WTC11 (cell line): ENCODE measurements at regions not wholly inside any gene's neighbourhood (a gene's known extent, or its start where the extent isn't known, plus 50 kb on each side); places are given as distances from the start of the nearest gene placed in this dataset.

Experiments
- CBFB ChIP-seq: sonication (generic); formaldehyde crosslinking; IDR thresholded peaks from 2 replicates; pipeline ENCODE4 v1.8.1; 2022; ENCODE audit warnings: mild to moderate bottlenecking, low read depth, missing genetic modification reagents
- CREB1 ChIP-seq: sonication (generic); formaldehyde crosslinking; IDR thresholded peaks from 2 replicates; pipeline ENCODE4 v1.8.0; 2023; ENCODE audit warnings: mild to moderate bottlenecking, missing genetic modification reagents
- CREM ChIP-seq: sonication (generic); formaldehyde crosslinking; IDR thresholded peaks from 2 replicates; pipeline ENCODE4 v1.8.1; 2022; ENCODE audit warnings: mild to moderate bottlenecking, missing genetic modification reagents, moderate library complexity
- CTCF ChIP-seq: fragments of 200-600 bp; IDR thresholded peaks from 2 replicates; pipeline ENCODE4 v1.8.0; 2022; ENCODE audit warnings: antibody characterized with exemption
- JUN ChIP-seq: sonication (generic); formaldehyde crosslinking; IDR thresholded peaks from 2 replicates; pipeline ENCODE4 v1.8.0; 2023; ENCODE audit warnings: mild to moderate bottlenecking, missing genetic modification reagents
- MYBL2 ChIP-seq: sonication (generic); formaldehyde crosslinking; IDR thresholded peaks from 2 replicates; pipeline ENCODE4 v1.8.1; 2023; ENCODE audit warnings: mild to moderate bottlenecking, moderate library complexity, missing genetic modification reagents
- ZBTB21 ChIP-seq: sonication (generic); formaldehyde crosslinking; IDR thresholded peaks from 2 replicates; pipeline ENCODE4 v1.8.1; 2023; ENCODE audit warnings: mild to moderate bottlenecking, missing genetic modification reagents, borderline replicate concordance
- TF ChIP-seq, protein P1 (sequence below): sonication (generic); formaldehyde crosslinking; IDR thresholded peaks from 2 replicates; pipeline ENCODE4 v1.8.0; 2023; ENCODE audit warnings: mild to moderate bottlenecking, missing genetic modification reagents

DNA sequence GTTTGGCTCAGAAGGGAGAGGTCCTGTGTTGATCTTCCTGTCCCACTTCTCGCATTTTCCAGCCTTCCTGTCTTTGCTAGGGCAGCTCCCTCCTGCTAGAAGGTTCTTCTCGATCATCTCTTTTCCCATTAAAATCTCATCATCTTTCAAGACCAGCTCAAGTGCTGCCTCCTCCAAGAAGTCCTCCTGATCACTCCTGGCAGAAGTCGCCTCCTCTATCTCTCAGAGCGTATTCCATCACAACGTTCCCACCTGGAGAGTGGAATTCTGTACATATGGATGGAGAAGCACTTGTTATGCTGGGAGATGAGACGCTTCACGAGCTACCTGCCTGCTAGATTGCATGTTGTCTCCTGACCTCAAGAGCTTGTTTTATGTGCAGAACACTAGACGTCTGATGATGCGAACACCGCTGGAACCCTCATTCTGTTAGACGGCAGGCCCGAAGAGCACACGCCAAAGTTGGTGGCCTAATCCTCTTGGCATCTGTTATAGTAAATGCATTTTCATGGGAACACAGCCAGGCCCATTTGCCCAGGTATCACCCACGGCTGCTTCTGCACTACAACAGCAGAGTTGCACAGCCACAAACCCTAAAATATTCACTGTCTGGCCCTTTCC lies 68.0 kb upstream of the INSIG1 start:
- TF ChIP-seq CTCF = no peak
- TF ChIP-seq CREM = no peak
- no peak for TF ChIP-seq ZBTB21 (CRISPR knock-in tag)
- no peak for TF ChIP-seq CBFB (CRISPR knock-in tag)
- TF ChIP-seq MYBL2 (CRISPR knock-in tag) = no peak
- no peak for TF ChIP-seq CREB1 (CRISPR knock-in tag)
- TF ChIP-seq JUN (CRISPR knock-in tag) = no peak
- TF ChIP-seq, protein P1, sequence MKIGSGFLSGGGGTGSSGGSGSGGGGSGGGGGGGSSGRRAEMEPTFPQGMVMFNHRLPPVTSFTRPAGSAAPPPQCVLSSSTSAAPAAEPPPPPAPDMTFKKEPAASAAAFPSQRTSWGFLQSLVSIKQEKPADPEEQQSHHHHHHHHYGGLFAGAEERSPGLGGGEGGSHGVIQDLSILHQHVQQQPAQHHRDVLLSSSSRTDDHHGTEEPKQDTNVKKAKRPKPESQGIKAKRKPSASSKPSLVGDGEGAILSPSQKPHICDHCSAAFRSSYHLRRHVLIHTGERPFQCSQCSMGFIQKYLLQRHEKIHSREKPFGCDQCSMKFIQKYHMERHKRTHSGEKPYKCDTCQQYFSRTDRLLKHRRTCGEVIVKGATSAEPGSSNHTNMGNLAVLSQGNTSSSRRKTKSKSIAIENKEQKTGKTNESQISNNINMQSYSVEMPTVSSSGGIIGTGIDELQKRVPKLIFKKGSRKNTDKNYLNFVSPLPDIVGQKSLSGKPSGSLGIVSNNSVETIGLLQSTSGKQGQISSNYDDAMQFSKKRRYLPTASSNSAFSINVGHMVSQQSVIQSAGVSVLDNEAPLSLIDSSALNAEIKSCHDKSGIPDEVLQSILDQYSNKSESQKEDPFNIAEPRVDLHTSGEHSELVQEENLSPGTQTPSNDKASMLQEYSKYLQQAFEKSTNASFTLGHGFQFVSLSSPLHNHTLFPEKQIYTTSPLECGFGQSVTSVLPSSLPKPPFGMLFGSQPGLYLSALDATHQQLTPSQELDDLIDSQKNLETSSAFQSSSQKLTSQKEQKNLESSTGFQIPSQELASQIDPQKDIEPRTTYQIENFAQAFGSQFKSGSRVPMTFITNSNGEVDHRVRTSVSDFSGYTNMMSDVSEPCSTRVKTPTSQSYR (CRISPR knock-in tag) = no peak
